H1 (cell line): ENCODE measurements at regions not wholly inside any gene's neighbourhood (a gene's known extent, or its start where the extent isn't known, plus 50 kb on each side); places are given as distances from the start of the nearest gene placed in this dataset.

Experiments used
- CTCF ChIA-PET: fragments of 300-600 bp; sonication (Branson Sonifier 250); formaldehyde crosslinking; loops from one replicate; lab custom pipeline; 2021; ENCODE audit not compliant: partially characterized antibody; lab: Charles Lee
- POLR2A ChIA-PET: fragments of 300-600 bp; sonication (Branson Sonifier 250); formaldehyde crosslinking; loops from one replicate; lab custom pipeline; 2021; ENCODE audit warnings: inconsistent platforms; ENCODE audit not compliant: partially characterized antibody; lab: Charles Lee
- DNase-seq, 2 experiments: peaks; one replicate each; pipeline versions ENCODE4 v3.0.0 to v3.0.0-alpha.2; 2010 to 2022; ENCODE audit warnings: low spot score in 2 of 2, low read depth in 1 of 2, mixed read lengths in 1 of 2
- FAIRE-seq: peaks from 2 replicates; lab custom pipeline; 2011; peaks lifted over from hg19 to GRCh38; lab: Jason Lieb, UNC
- H2AFZ ChIP-seq: 2 replicates; pipeline ENCODE4 v1.8.1; 2012; ENCODE audit warnings: low read length, inconsistent platforms
- H2AK5ac ChIP-seq: 2 replicates; pipeline ENCODE4 v1.6.1; 2013; ENCODE audit warnings: low read depth, low read length
- H2BK120ac ChIP-seq: replicated peaks from 2 replicates; pipeline ENCODE3; 2013; ENCODE audit warnings: low read depth, low read length, inconsistent platforms
- H2BK12ac ChIP-seq: 2 replicates; pipeline ENCODE4 v1.6.1; 2013; ENCODE audit warnings: low read depth, low read length
- H2BK15ac ChIP-seq: 2 replicates; pipeline ENCODE4 v1.6.1; 2013; ENCODE audit warnings: low read length
- H2BK20ac ChIP-seq: 2 replicates; pipeline ENCODE4 v1.6.1; 2013; ENCODE audit warnings: low read length
- H2BK5ac ChIP-seq: 2 replicates; pipeline ENCODE4 v1.6.1; 2013; ENCODE audit warnings: low read depth, low read length
- H3K14ac ChIP-seq: 2 replicates; pipeline ENCODE4 v1.6.1; 2013; ENCODE audit warnings: inconsistent platforms; ENCODE audit not compliant: insufficient read length
- H3K18ac ChIP-seq: 2 replicates; pipeline ENCODE4 v1.6.1; 2013; ENCODE audit warnings: low read length; ENCODE audit errors: extremely low read depth
- H3K23ac ChIP-seq: 2 replicates; pipeline ENCODE4 v1.6.1; 2013; ENCODE audit warnings: inconsistent platforms; ENCODE audit not compliant: insufficient read length
- H3K23me2 ChIP-seq: 2 replicates; pipeline ENCODE4 v1.6.1; 2013; ENCODE audit warnings: low read depth, low read length
- H3K27ac ChIP-seq: 2 replicates; pipeline ENCODE4 v1.6.1; 2011; ENCODE audit warnings: low read depth, low read length, inconsistent platforms
- H3K27me3 ChIP-seq, 4 experiments: replicated peaks in 1 of 4; 1 replicate in 1 of 4; 2 replicates in 3 of 4; pipeline versions ENCODE4 v1.6.1 to v1.8.1; 2011 to 2013; ENCODE audit warnings: low read length in 3 of 4, mild to moderate bottlenecking in 3 of 4, inconsistent platforms in 2 of 4, mixed read lengths in 2 of 4, moderate library complexity in 1 of 4; ENCODE audit not compliant: control insufficient read depth in 3 of 4, insufficient read depth in 3 of 4; ENCODE audit errors: extremely low read depth in 1 of 4
- H3K36me3 ChIP-seq, 4 experiments: 2 replicates each; pipeline versions ENCODE4 v1.6.1 to v1.8.1; 2011 to 2013; ENCODE audit warnings: mild to moderate bottlenecking in 4 of 4, low read length in 3 of 4, moderate library complexity in 2 of 4, control low read depth in 1 of 4, inconsistent platforms in 1 of 4; ENCODE audit not compliant: insufficient read depth in 4 of 4, control insufficient read depth in 2 of 4
- H3K4ac ChIP-seq: replicated peaks from 2 replicates; pipeline ENCODE3; 2013; ENCODE audit warnings: low read length, low read depth, mixed read lengths, inconsistent platforms; ENCODE audit not compliant: insufficient read length
- H3K4me1 ChIP-seq, 4 experiments: replicated peaks in 1 of 4; 1 replicate in 1 of 4; 2 replicates in 3 of 4; pipeline versions ENCODE4 v1.6.1 to v1.8.1; 2011 to 2013; ENCODE audit warnings: low read length in 3 of 4, inconsistent platforms in 2 of 4, mixed read lengths in 1 of 4; ENCODE audit not compliant: insufficient read depth in 4 of 4, control insufficient read depth in 3 of 4
- H3K4me2 ChIP-seq, 2 experiments: 2 replicates each; pipeline versions ENCODE4 v1.6.1 to v1.8.1; 2011 to 2013; ENCODE audit warnings: low read depth in 2 of 2, low read length in 2 of 2, control low read depth in 1 of 2, inconsistent platforms in 1 of 2, mild to moderate bottlenecking in 1 of 2; ENCODE audit not compliant: insufficient read depth in 1 of 2
- H3K4me3 ChIP-seq, 4 experiments: fragments of 200-600, 300-600 bp in 1 of 4; sonication (generic), shearing (Covaris generic), sonication (Bioruptor Twin) in 1 of 4; 2 replicates each; pipeline versions ENCODE4 v1.5.1 to v1.8.1; 2011 to 2016; ENCODE audit warnings: low read length in 4 of 4, low read depth in 3 of 4, control low read depth in 2 of 4, inconsistent platforms in 2 of 4, mild to moderate bottlenecking in 2 of 4, mixed read lengths in 1 of 4, moderate library complexity in 1 of 4; ENCODE audit not compliant: insufficient read depth in 2 of 4; ENCODE audit errors: extremely low read depth in 1 of 4
- H3K56ac ChIP-seq: replicated peaks from 2 replicates; pipeline ENCODE3; 2013; ENCODE audit warnings: low read depth, mild to moderate bottlenecking, mixed read lengths, low read length, inconsistent platforms; ENCODE audit not compliant: insufficient read length
- H3K79me1 ChIP-seq: 2 replicates; pipeline ENCODE4 v1.6.1; 2013; ENCODE audit warnings: low read depth, low read length, control low read depth
- H3K79me2 ChIP-seq, 2 experiments: 2 replicates each; pipeline versions ENCODE4 v1.6.1 to v1.8.1; 2012 to 2013; ENCODE audit warnings: low read length in 2 of 2, mild to moderate bottlenecking in 2 of 2, inconsistent platforms in 1 of 2; ENCODE audit not compliant: insufficient read depth in 2 of 2, control insufficient read depth in 1 of 2
- H3K9ac ChIP-seq, 4 experiments: replicated peaks in 1 of 4; 1 replicate in 1 of 4; 2 replicates in 3 of 4; pipeline versions ENCODE4 v1.6.1 to v1.8.1; 2011 to 2013; ENCODE audit warnings: low read depth in 3 of 4, low read length in 3 of 4, control low read depth in 2 of 4, mild to moderate bottlenecking in 2 of 4, moderate library complexity in 2 of 4, inconsistent platforms in 1 of 4; ENCODE audit errors: extremely low read depth in 1 of 4
- H3K9me3 ChIP-seq, 2 experiments: 2 replicates each; pipeline versions ENCODE4 v1.6.1 to v1.8.1; 2012 to 2013; ENCODE audit warnings: mild to moderate bottlenecking in 2 of 2, moderate library complexity in 2 of 2, control low read depth in 1 of 2, inconsistent platforms in 1 of 2, low read depth in 1 of 2, low read length in 1 of 2, mixed read lengths in 1 of 2; ENCODE audit not compliant: insufficient read depth in 2 of 2
- H4K20me1 ChIP-seq, 2 experiments: replicated peaks in 1 of 2; 2 replicates each; pipeline versions ENCODE3 to v1.8.1; 2011 to 2013; ENCODE audit warnings: inconsistent platforms in 2 of 2, low read length in 2 of 2, mild to moderate bottlenecking in 1 of 2; ENCODE audit not compliant: insufficient read depth in 2 of 2, control insufficient read depth in 1 of 2
- H4K5ac ChIP-seq: 2 replicates; pipeline ENCODE4 v1.6.1; 2013; ENCODE audit warnings: low read length, low read depth, mixed read lengths, inconsistent platforms; ENCODE audit not compliant: insufficient read length
- H4K8ac ChIP-seq: 2 replicates; pipeline ENCODE4 v1.8.0; 2013; ENCODE audit warnings: mild to moderate bottlenecking, moderate library complexity, low read length, inconsistent platforms; ENCODE audit not compliant: insufficient read depth; ENCODE audit errors: extremely low read depth
- H4K91ac ChIP-seq: replicated peaks from 2 replicates; pipeline ENCODE3; 2013; ENCODE audit warnings: low read length, mixed read lengths, inconsistent platforms; ENCODE audit not compliant: insufficient read length
- ATF2 ChIP-seq: IDR thresholded peaks from 2 replicates; pipeline ENCODE4 v1.6.1; 2012; ENCODE audit warnings: low read length, inconsistent platforms
- BCL11A ChIP-seq, 2 experiments: IDR thresholded peaks; one replicate each; pipeline ENCODE4 v1.6.1; 2011; ENCODE audit warnings: low read depth in 2 of 2, low read length in 2 of 2, mild to moderate bottlenecking in 2 of 2
- BRCA1 ChIP-seq: IDR thresholded peaks from 2 replicates; pipeline ENCODE4 v1.6.1; 2012; ENCODE audit warnings: low read depth, low read length, improper control_type of control experiment
- CHD2 ChIP-seq: IDR thresholded peaks from 2 replicates; pipeline ENCODE4 v1.6.1; 2012; ENCODE audit warnings: low read length, improper control_type of control experiment
- CREB1 ChIP-seq: IDR thresholded peaks from 2 replicates; pipeline ENCODE4 v1.6.1; 2012; ENCODE audit warnings: inconsistent platforms
- E2F6 ChIP-seq: IDR thresholded peaks from 2 replicates; pipeline ENCODE4 v1.6.1; 2012; ENCODE audit warnings: inconsistent platforms
- EZH2 ChIP-seq: fragments of 200-600 bp; sonication (generic); IDR thresholded peaks from 2 replicates; pipeline ENCODE4 v1.7.1; 2012; ENCODE audit warnings: low read depth, mild to moderate bottlenecking, moderate library complexity, low read length, inconsistent platforms; ENCODE audit not compliant: severe bottlenecking
- KDM1A ChIP-seq: fragments of 200-600, 300-600 bp; sonication (generic); IDR thresholded peaks from 2 replicates; pipeline ENCODE4 v1.7.1; 2016; ENCODE audit warnings: mild to moderate bottlenecking, low read length, borderline replicate concordance
- SIN3A ChIP-seq, 2 experiments: IDR thresholded peaks in 1 of 2; conservative IDR thresholded peaks in 1 of 2; 2 replicates each; pipeline ENCODE4 v1.6.1; 2011 to 2012; ENCODE audit warnings: low read length in 2 of 2, improper control_type of control experiment in 1 of 2, low read depth in 1 of 2, mild to moderate bottlenecking in 1 of 2
- SUZ12 ChIP-seq: fragments of 200-600 bp; sonication (generic); IDR thresholded peaks from 2 replicates; pipeline ENCODE4 v1.6.1; 2012; ENCODE audit warnings: mild to moderate bottlenecking, inconsistent platforms, low read length, moderate library complexity, mixed read lengths
- WGBS, 2 experiments: shearing (Covaris generic) in 1 of 2; methylation state at CpG; one replicate each; pipeline versions ENCODE4 v1.1.6 to v1.1.7; 2013 to 2015; ENCODE audit warnings: low lambda C conversion rate in 2 of 2, mixed read lengths in 2 of 2, inconsistent platforms in 1 of 2, low coverage in 1 of 2, missing lambda C conversion rate in 1 of 2; ENCODE audit not compliant: insufficient replicate concordance in 2 of 2, insufficient coverage in 1 of 2, insufficient read length in 1 of 2; ENCODE audit errors: extremely low coverage in 1 of 2, missing lambda C conversion rate in 1 of 2; 5-methylcytosine and 5-hydroxymethylcytosine counted together

- 0 out of 2 replicates have a peak overlapping the region, but pooled peaks have one; percentile 68 for H2AFZ ChIP-seq
- H3K23ac ChIP-seq: no peak overlapping the region
- H3K9me3 ChIP-seq: 0 out of 4 replicates have a peak, but pooled peaks cover 0 to 2% of the 10 kb centered on the region in 2 experiments
- H3K23me2 ChIP-seq: no peaks in the 10 kb centered on the region
- H2BK20ac ChIP-seq: peak overlapping the region; percentile 38; the same call in 1 of the 2 replicates
- no peak overlapping the region for H3K18ac ChIP-seq
- H2BK5ac ChIP-seq: no peak overlapping the region
- H3K4me1 ChIP-seq: peaks cover 0 to 7% (median under 1%) of the 10 kb centered on the region in 4 experiments; a peak in 1 of 7 replicates
- no peak overlapping the region for H2BK120ac ChIP-seq
- no peak overlapping the region for H3K4me3 ChIP-seq
- no peak overlapping the region for H4K8ac ChIP-seq
- no peak overlapping the region for H2AK5ac ChIP-seq
- no peaks in the 10 kb centered on the region for H3K27me3 ChIP-seq
- H3K4ac ChIP-seq: no peak overlapping the region
- H3K79me1 ChIP-seq: no peaks in the 10 kb centered on the region
- H4K5ac ChIP-seq: no peak overlapping the region
- FAIRE-seq: no peak
- H3K36me3 ChIP-seq: no peaks in the 10 kb centered on the region; a peak in 2 of 8 replicates
- H3K56ac ChIP-seq: no peak overlapping the region
- H2BK15ac ChIP-seq: no peak overlapping the region
- no peak overlapping the region for H4K91ac ChIP-seq
- no peak overlapping the region for H3K4me2 ChIP-seq
- DNase-seq: no peak
- no peak overlapping the region for H2BK12ac ChIP-seq
- H3K14ac ChIP-seq: no peak overlapping the region
- no peaks in the 10 kb centered on the region for H4K20me1 ChIP-seq
- H3K79me2 ChIP-seq: no peaks in the 10 kb centered on the region
- POLR2A ChIA-PET: interaction anchor here (2.2 kb wide), 1 partner anchor 11 kb away, joined by 9 read pairs; no protein-coding TSS in a partner anchor
- 100% methylated on average over 2 of the region's 2 CpGs; no CpG with 5 or more reads in 1 of the 2 experiments for WGBS, 2 experiments
- CTCF ChIA-PET: interaction anchor here (1.3 to 1.8 kb wide), 2 partner anchors 10 to 160 kb away, joined by 6 to 10 read pairs; no protein-coding TSS in a partner anchor
- H3K27ac ChIP-seq: no peak overlapping the region
- no peak overlapping the region for H3K9ac ChIP-seq
- TF ChIP-seq CREB1 (no peak), SUZ12 (no peak), BCL11A (IDR thresholded peaks at IDR 0.05; ENCODE audit: low read depth in 2 of 2, low read length in 2 of 2) (no peak), E2F6 (no peak), CHD2 (no peak), SIN3A (conservative IDR thresholded peaks at IDR 0.05 in 1 of 2, IDR thresholded peaks at IDR 0.05 in 1 of 2; ENCODE audit: low read depth in 1 of 2, low read length in 2 of 2) (no peak), BRCA1 (no peak), ATF2 (no peak), KDM1A (no peak), EZH2 (no peak)
Observed at GRCh38 chr9:2292733-2293132, 277.6 kb downstream of the SMARCA2 start.
